OCI-LY1 (cell line): ENCODE measurements at regions not wholly inside any gene's neighbourhood (a gene's known extent, or its start where the extent isn't known, plus 50 kb on each side); places are given as distances from the start of the nearest gene placed in this dataset.

Experiments used
- EZH2 ChIP-seq: fragments of 200-600 bp; sonication (generic), shearing (Covaris generic); IDR thresholded peaks from 2 replicates; pipeline ENCODE4 v1.8.0; 2017; ENCODE audit warnings: borderline replicate concordance, mixed run types, mild to moderate bottlenecking, antibody characterized with exemption, low read length, moderate library complexity, mixed read lengths
- TF ChIP-seq, protein P1 (sequence below): fragments of 200-600 bp; sonication (generic), shearing (Covaris generic); IDR thresholded peaks from 2 replicates; pipeline ENCODE4 v1.5.1; 2017; ENCODE audit warnings: mild to moderate bottlenecking, antibody characterized with exemption, low read length, moderate library complexity, mixed read lengths

- TF ChIP-seq, protein P1, sequence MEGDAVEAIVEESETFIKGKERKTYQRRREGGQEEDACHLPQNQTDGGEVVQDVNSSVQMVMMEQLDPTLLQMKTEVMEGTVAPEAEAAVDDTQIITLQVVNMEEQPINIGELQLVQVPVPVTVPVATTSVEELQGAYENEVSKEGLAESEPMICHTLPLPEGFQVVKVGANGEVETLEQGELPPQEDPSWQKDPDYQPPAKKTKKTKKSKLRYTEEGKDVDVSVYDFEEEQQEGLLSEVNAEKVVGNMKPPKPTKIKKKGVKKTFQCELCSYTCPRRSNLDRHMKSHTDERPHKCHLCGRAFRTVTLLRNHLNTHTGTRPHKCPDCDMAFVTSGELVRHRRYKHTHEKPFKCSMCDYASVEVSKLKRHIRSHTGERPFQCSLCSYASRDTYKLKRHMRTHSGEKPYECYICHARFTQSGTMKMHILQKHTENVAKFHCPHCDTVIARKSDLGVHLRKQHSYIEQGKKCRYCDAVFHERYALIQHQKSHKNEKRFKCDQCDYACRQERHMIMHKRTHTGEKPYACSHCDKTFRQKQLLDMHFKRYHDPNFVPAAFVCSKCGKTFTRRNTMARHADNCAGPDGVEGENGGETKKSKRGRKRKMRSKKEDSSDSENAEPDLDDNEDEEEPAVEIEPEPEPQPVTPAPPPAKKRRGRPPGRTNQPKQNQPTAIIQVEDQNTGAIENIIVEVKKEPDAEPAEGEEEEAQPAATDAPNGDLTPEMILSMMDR: no peak
- TF ChIP-seq EZH2: no peak
Measured at GRCh38 chr1:222077206-222077605, 335.3 kb upstream of the DUSP10 start.
